HS-27A (cell line): ENCODE measurements at regions not wholly inside any gene's neighbourhood (a gene's known extent, or its start where the extent isn't known, plus 50 kb on each side); places are given as distances from the start of the nearest gene placed in this dataset.
"Not testable (repeated sequence)": the region's sequence is repeated elsewhere in the genome, so short reads cannot be mapped to it uniquely, and the experiment has no call there.

Experiments
- DNase-seq: peaks from one replicate; pipeline ENCODE4 v3.0.0-alpha.2; 2012; ENCODE audit warnings: low read depth, missing footprints

DNA sequence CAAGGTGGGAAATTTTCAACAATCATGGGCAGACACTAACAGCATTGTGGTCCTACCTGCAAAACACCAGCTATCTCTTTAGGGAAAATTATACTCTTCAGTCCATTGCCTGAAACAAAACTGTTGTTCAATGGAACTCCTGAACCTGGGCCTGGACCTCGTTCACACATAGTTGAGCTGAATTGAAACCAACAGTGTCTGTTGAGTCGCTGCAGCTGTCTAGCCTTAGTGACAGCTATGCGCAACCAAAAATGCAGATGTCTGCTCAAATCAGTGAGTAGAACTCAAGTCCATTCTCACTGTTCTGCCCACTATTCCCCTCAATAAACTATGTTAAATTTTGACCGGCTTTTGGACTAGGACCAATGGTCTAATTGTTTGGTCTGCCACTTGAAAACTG, 286.2 kb downstream of the TFAP2A start:
- no peak for DNase-seq

GRCh38 chr6:10122164-10122563, 292.7 kb downstream of the TFAP2A start:
- no peak for DNase-seq

DNA sequence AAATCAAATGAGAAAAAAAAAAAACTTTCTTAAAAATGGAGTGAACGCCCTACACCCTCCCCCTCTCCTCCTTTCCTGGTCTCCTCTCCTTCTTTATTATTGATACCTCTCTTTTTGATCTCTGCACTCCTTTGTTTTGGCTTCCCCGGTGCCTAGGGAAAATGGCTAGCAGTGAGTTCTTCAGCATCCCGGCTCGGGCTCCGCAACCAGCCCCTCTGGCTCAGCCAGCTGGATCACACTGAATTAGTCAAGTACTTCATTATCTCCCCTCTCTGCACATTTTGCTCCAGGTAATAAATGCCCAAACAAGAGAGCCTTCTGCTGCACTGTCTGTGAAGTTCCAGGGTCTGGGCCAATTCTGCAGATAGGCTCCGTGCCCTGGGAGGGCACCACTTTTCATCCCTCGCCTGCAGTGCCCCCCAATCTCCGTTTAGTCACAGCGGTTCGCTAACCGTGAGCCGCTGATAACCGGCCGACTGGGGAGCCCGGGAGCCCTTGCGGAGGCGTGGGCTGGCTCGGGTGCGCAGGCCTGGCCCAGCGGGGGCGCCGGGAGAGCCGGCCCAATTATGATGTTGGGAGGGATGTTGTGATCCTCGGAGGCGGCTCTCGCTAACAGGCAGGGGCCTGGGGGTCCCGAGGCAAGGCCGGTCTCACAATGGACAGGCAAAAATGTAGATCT, 301.9 kb downstream of the TFAP2A start:
- no peak for DNase-seq

DNA sequence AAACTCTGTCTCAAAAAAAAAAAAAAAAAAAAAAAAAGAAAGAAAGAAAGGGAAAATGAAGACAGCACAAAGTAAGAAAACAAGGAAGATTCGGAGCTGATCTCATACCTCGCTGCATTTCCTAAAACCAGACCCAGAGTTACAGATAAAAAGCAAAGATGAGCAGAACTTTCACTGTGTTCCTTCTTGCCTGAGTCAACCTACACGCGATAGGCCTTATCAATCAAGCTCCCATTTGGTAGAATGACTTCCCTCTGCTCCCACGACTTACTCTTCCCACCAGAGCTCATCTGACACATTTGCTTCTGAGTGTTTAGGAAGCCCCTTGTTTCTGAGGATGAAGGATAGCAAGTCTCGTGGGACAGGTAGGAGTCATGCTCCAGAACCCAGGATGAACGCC, 302.9 kb downstream of the TFAP2A start:
- no peak for DNase-seq

- DNase-seq: no peak
Measured at GRCh38 chr6:10101551-10102252, 313.2 kb downstream of the TFAP2A start.

DNA sequence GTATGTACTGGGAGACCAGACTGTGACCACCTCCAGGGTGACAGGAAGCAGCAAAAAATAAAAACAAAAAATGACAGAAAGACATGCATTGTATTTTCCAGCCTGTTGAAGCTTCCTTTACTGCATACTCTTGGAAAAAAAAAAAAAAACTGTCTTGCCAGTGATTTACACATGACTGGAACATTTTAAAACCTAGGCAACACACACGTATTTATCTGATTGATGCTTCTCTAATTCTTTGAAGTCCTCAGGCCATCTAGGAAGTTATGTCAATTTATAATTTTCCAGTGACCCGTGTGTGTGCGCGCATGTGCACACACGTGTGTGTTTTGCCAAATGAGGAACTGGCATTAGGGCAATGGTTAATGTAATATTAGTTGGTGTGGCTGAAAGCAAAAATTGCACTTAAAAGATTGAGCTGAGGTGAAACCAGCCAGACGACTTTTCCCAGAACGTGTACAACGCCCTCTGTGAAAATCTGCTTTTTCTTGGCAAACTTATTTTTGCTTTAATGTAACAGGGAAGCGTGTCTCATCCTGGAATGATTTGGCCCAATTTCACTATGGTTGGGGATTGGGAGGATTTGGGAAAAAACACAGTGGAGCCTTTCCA, 315.2 kb downstream of the TFAP2A start:
- no peak for DNase-seq

- no peak for DNase-seq
Measured at GRCh38 chr6:10098756-10099528, 315.9 kb downstream of the TFAP2A start.

- no peak for DNase-seq
Measured at GRCh38 chr6:10093282-10093681, 321.6 kb downstream of the TFAP2A start.

- no peak for DNase-seq
Measured at GRCh38 chr6:10084111-10084986, 330.5 kb downstream of the TFAP2A start.

- DNase-seq: no peak
Measured at GRCh38 chr6:10082385-10082784, 332.5 kb downstream of the TFAP2A start.

GRCh38 chr6:10081957-10082356, 332.9 kb downstream of the TFAP2A start:
- DNase-seq: no peak

DNA sequence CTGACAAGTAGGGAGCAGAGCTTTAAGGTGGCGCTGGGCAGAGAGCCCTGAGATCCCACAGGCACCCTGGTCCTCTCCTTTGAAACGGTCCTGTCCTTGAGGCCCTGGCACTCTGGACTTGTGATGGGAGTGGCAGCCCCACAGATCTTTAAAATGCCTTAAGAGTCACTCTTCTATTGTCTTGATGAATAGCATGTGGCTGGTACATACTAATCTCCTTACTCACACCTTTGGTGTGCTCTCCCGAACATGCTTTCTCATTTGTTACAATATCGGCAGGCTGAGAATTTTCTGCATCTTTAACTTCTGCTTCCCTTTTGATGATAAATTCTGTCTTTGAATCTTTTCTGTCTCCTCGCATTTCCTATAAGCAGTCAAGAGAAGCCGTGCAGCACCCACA, 333.8 kb downstream of the TFAP2A start:
- DNase-seq: no peak

DNA sequence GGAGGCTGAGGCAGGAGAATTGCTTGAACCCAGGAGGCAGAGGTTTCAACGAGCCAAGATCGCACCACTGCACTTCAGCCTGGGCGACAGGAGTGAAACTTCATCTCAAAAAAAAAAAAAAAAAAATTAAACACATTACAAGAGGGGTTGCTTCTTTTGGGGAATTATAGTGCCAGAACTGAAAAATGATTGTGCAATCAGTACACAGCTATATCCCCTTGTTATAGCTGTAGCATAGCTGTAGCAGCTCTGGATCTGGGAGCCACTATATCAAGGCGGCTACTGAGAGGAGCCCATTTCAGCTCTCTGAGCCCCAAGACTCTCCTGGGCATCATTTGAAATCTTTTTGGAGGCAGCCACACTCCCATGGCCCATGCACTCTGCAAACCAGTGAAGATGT, 334.3 kb downstream of the TFAP2A start:
- no peak for DNase-seq

- no peak for DNase-seq
Measured at GRCh38 chr6:10078581-10078980, 336.3 kb downstream of the TFAP2A start.

- DNase-seq: not testable (repeated sequence)
Measured at GRCh38 chr6:10074726-10075125, 340.1 kb downstream of the TFAP2A start.

- no peak for DNase-seq
Measured at GRCh38 chr6:10073341-10073740, 341.5 kb downstream of the TFAP2A start.

DNA sequence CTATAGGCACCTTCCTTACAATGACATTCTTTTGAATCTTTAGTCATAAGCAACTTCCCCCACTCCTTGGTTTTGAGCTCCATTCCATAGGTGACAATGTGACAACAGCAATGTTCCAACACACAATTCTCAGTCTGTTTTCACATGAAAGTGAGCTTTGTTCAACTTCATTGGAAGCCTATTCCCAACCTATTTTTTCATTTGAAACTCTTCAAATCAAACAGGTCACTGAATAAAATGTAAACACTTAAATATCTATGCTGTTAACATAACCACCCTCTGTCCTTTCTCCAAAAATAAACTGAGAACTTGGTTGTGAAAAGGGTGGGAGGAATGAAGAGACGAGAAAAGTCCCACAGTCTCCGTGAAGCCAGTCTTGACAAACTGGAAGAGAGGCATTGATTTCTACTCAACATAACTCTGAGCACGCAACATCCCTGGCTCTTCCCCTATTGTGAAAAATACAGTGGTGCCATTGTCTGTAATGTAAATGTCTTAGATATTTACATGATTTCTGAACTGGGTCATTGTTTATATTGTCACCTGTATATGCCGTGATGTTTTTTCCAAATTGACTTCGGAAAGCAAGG, 343.1 kb downstream of the TFAP2A start:
- no peak for DNase-seq

DNA sequence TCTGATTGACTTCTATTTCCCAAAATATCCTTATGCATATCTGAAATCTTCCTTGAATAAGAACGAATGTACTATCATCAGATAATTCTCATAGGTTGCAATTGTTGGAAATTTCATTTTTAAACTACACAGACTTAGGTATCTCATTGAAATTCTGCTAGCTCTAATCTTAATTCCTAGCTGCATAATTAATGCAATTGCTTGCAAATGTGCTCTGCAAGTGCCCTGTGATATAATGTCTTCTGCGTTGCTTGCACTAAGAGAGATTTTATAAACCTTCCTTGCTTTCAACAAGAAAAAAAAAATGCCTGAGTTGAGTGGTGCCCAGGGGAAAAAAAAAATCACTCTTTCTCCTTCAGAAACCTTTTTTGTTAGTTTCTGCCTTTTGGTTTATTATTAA, 354.9 kb downstream of the TFAP2A start:
- DNase-seq: no peak

- DNase-seq: no peak
Measured at GRCh38 chr6:10054672-10055071, 360.2 kb downstream of the TFAP2A start.

DNA sequence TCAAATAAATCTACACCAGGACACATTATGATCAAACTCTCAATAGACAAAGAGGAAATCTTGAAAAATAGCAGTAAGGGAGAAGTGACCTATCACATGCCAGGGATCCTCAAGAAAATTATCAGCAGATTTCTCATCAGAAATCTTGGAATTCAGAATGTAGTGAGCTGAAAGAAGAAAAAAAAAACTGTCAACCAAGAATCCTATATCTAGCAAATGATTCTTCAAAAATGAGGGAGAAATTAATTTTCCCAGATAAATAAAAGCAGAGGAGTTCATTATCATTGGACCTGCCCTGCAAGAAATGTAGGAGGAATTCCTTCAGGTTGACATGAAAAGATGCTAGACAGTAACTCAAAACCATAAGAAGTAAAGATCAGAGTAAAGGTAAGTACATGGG, 363.6 kb downstream of the TFAP2A start:
- no peak for DNase-seq
